ENCODE measurements at regions not wholly inside any gene's neighbourhood (a gene's known extent, or its start where the extent isn't known, plus 50 kb on each side); places are given as distances from the start of the nearest gene placed in this dataset.

GRCh38 chr12:65660096-65660495 is 164.2 kb upstream of the HMGA2 start:
- Histone ChIP-seq H3K4me1 (no peaks in the 10 kb centered on the region), H3K4me3 (no peak overlapping the region), H3K27ac (no peak overlapping the region), H3K36me3 (no peaks in the 10 kb centered on the region), H3K27me3 (no peaks in the 10 kb centered on the region), H3K9me3 (no peaks in the 10 kb centered on the region)
- DNase-seq, result no peak
- 74 to 75% methylated on average over 4 of the region's 4 CpGs for WGBS, 2 donors
- intact Hi-C loops (cut with DNase I), result no loop called here
- no peak for TF ChIP-seq CTCF (IDR thresholded peaks at IDR 0.05)
- TF ChIP-seq POLR2AphosphoS5 (IDR thresholded peaks at IDR 0.05), result no peak
- no peak for TF ChIP-seq POLR2A (IDR thresholded peaks at IDR 0.05)
- no peak for TF ChIP-seq EP300 (IDR thresholded peaks at IDR 0.05)

- intact Hi-C loops (cut with DNase I), result no loop called here
- WGBS, 2 donors, result 94 to 95% methylated on average over 7 of the region's 7 CpGs
Observed at GRCh38 chr12:65660836-65661235, 163.4 kb upstream of the HMGA2 start.

GRCh38 chr12:65662590-65662989 is 161.7 kb upstream of the HMGA2 start:
- H3K27ac ChIP-seq, result no peak overlapping the region
- intact Hi-C loops (cut with DNase I), result no loop called here
- no peaks in the 10 kb centered on the region for H3K9me3 ChIP-seq
- no peaks in the 10 kb centered on the region for H3K36me3 ChIP-seq
- no peak overlapping the region for H3K4me3 ChIP-seq
- H3K27me3 ChIP-seq, result no peaks in the 10 kb centered on the region
- TF ChIP-seq POLR2A (IDR thresholded peaks at IDR 0.05) (no peak), POLR2AphosphoS5 (IDR thresholded peaks at IDR 0.05) (no peak), CTCF (IDR thresholded peaks at IDR 0.05) (no peak), EP300 (IDR thresholded peaks at IDR 0.05) (no peak)
- H3K4me1 ChIP-seq, result no peaks in the 10 kb centered on the region
- DNase-seq, result no peak
- 91 to 92% methylated on average over 2 of the region's 2 CpGs for WGBS, 2 donors

More at GRCh38 chr12:65660836-65661235, 163.4 kb upstream of the HMGA2 start:
- no peaks in the 10 kb centered on the region for H3K9me3 ChIP-seq
- no peak for DNase-seq
- H3K36me3 ChIP-seq, result no peaks in the 10 kb centered on the region
- no peak overlapping the region for H3K4me3 ChIP-seq
- no peak overlapping the region for H3K27ac ChIP-seq
- TF ChIP-seq CTCF (IDR thresholded peaks at IDR 0.05), result no peak
- no peak for TF ChIP-seq POLR2A (IDR thresholded peaks at IDR 0.05)
- TF ChIP-seq POLR2AphosphoS5 (IDR thresholded peaks at IDR 0.05), result no peak
- TF ChIP-seq EP300 (IDR thresholded peaks at IDR 0.05), result no peak
- no peaks in the 10 kb centered on the region for H3K27me3 ChIP-seq
- H3K4me1 ChIP-seq, result no peaks in the 10 kb centered on the region

- Histone ChIP-seq H3K4me3 (no peak overlapping the region), H3K27ac (no peak overlapping the region), H3K36me3 (no peaks in the 10 kb centered on the region), H3K9me3 (no peaks in the 10 kb centered on the region), H3K4me1 (no peaks in the 10 kb centered on the region), H3K27me3 (no peaks in the 10 kb centered on the region)
- intact Hi-C loops (cut with DNase I), result no loop called here
- TF ChIP-seq POLR2A (IDR thresholded peaks at IDR 0.05) (no peak), CTCF (IDR thresholded peaks at IDR 0.05) (no peak), POLR2AphosphoS5 (IDR thresholded peaks at IDR 0.05) (no peak), EP300 (IDR thresholded peaks at IDR 0.05) (no peak)
- no peak for DNase-seq
- WGBS, 2 donors, result 89 to 90% methylated on average over 5 of the region's 5 CpGs
Observed at GRCh38 chr12:65663097-65663496, 161.2 kb upstream of the HMGA2 start.

- Histone ChIP-seq H3K4me1 (no peaks in the 10 kb centered on the region), H3K27me3 (no peaks in the 10 kb centered on the region), H3K4me3 (no peak overlapping the region), H3K9me3 (no peaks in the 10 kb centered on the region), H3K36me3 (no peaks in the 10 kb centered on the region), H3K27ac (no peak overlapping the region)
- intact Hi-C loops (cut with DNase I), result no loop called here
- DNase-seq, result no peak
- TF ChIP-seq CTCF (IDR thresholded peaks at IDR 0.05), result no peak
- 69 to 88% methylated on average over 5 of the region's 5 CpGs for WGBS, 2 donors
Observed at GRCh38 chr12:65663648-65664047, 160.6 kb upstream of the HMGA2 start.

Measured in sigmoid colon (tissue), 6 donors.